ENCODE measurements at regions not wholly inside any gene's neighbourhood (a gene's known extent, or its start where the extent isn't known, plus 50 kb on each side); places are given as distances from the start of the nearest gene placed in this dataset.
"Not testable (repeated sequence)": the region's sequence is repeated elsewhere in the genome, so short reads cannot be mapped to it uniquely, and the experiment has no call there.

GRCh38 chr5:36739751-36740221 is 133.4 kb downstream of the SLC1A3 start:
- DNase-seq (ENCODE audit: low read depth in 2 of 3, low spot score in 2 of 3): peak in 2 of 3 experiments; percentile 45 to 55

DNA sequence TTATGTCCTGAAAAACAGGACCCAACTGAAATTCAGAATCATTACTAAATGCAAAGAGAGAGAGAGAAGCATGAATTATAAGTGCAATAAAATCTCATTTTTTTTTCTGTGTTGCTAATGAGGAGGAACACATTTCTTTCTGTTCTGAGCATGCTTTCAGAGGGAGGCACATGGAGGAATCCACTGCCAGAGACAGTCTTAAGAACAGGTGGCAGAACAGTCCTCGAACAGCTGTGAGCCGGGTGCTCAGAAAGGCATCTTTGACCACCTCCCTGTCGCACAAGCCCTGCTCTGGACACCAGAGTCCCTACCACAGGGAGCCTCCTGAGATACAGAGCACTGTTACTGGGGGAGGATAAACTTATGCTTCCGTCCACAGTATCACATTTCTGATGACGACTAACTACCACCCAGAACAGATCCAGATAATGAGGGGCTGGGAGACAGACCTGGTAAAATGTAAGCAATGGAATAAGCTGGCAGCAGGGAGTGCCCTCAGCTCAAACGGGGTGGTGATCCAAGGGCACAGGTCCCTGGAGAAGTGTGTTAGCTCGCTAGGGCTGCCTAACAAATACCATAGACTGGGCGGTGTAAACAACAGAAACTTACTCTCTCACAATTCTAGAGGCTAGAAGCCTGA is 134.0 kb downstream of the SLC1A3 start:
- DNase-seq (ENCODE audit: low read depth in 2 of 3, low spot score in 2 of 3): no peak

GRCh38 chr5:36741128-36741527 is 134.7 kb downstream of the SLC1A3 start:
- no peak for DNase-seq (ENCODE audit: low read depth in 2 of 3, low spot score in 2 of 3)

DNA sequence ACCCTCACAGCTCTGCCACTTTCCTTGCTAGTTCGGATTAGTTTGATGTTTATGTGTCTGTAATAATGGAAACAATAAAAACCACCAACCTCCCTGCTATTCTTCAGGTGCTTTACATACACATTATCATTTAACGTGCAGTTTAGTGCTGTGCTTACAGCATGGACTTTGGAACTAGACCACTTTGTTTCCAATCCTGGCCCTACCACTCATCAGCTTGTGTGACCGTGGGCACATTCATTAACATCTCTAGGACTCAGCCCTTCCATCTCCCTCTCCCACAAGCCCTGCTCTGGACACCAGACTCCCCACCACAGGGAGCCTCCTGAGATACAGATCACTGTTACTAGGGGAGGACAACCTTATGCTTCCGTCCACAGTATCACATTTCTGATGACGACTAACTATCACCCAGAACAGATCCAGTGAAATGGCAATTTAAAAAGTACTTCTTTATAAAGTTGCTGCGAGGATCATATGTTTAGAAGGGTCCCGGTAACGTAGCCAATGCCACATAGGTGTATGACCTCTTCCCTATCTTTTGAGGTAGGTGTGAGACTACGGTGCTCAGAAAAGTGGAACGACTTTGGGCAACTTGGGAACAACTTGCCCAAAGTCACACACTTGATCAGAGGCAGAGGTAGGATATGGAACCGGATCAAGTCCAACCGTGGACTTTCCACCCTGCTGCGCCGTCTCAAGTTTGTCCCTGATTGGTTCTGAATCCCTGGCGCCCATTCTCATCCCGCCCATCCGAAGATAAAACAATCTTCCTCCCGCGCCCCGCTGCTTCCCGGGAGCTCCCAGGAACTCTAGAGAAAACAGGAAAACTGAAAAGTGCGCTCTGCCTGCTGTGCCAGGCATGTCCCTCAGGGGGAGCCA is 132.4 kb upstream of the NIPBL start:
- no peak for DNase-seq (ENCODE audit: low read depth in 2 of 3, low spot score in 2 of 3)

- no peak for DNase-seq (ENCODE audit: low read depth in 2 of 3, low spot score in 2 of 3)
These were observed 131.6 kb upstream of the NIPBL start for GRCh38 chr5:36744773-36745589.

DNA sequence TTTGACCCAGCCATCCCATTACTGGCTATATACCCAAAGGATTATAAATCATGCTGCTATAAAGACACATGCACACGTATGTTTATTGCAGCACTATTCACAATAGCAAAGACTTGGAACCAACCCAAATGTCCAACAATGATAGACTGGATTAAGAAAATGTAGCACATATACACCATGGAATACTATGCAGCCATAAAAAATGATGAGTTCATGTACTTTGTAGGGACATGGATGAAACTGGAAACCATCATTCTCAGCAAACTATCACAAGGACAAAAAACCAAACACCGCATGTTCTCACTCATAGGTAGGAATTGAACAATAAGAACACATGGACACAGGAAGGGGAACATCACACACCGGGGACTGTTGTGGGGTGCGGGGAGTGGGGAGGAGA is 128.8 kb upstream of the NIPBL start:
- DNase-seq (ENCODE audit: low read depth in 2 of 3, low spot score in 2 of 3): not testable (repeated sequence)

GRCh38 chr5:36751886-36752285 is 124.7 kb upstream of the NIPBL start:
- no peak for DNase-seq (ENCODE audit: low read depth in 2 of 3, low spot score in 2 of 3)

DNA sequence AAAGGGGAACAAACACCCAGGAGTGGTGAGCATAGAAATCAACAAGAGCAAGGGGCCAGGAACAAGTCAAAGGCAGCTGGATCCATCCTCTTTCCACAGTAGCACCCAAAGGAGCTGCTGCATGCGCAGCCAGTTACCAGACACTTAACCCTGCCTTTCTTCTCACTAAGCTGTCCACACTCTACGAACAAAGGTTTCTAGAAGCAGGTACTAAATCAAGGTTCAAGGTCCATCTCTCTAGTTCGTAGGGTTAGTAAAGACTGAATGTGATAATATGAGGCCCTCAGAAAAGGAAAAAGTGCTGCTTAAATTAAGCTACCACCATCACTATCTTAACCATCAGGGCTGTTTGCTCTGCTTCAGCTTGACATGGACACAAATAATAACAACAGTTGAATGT is 121.2 kb upstream of the NIPBL start:
- no peak for DNase-seq (ENCODE audit: low read depth in 2 of 3, low spot score in 2 of 3)

- no peak for DNase-seq (ENCODE audit: low read depth in 2 of 3, low spot score in 2 of 3)
These were observed 120.6 kb upstream of the NIPBL start for GRCh38 chr5:36755920-36756488.

- no peak for DNase-seq (ENCODE audit: low read depth in 2 of 3, low spot score in 2 of 3)
These were observed 119.7 kb upstream of the NIPBL start for GRCh38 chr5:36756848-36757247.

- DNase-seq (ENCODE audit: low read depth in 2 of 3, low spot score in 2 of 3): no peak
These were observed 117.5 kb upstream of the NIPBL start for GRCh38 chr5:36759117-36759516.

DNA sequence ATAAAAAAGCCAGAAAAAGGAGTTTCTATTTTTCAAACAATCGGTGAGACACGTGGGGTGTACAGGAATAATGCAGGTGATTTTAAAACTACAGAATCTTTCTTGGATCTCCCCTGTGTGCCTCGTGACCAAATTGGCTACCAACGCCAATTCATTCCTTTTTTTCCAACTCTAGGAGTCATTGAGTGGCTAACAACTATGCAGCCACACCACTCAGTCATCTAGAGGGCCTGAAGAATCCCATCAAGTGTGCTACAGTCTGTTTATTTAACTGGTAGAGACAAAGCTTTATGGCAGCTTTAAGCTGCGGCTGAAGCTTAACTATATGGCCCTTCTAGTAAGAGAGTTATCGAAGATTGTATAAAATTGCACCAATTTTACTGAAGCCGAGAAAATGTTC is 113.1 kb upstream of the NIPBL start:
- DNase-seq (ENCODE audit: low read depth in 2 of 3, low spot score in 2 of 3): no peak

DNA sequence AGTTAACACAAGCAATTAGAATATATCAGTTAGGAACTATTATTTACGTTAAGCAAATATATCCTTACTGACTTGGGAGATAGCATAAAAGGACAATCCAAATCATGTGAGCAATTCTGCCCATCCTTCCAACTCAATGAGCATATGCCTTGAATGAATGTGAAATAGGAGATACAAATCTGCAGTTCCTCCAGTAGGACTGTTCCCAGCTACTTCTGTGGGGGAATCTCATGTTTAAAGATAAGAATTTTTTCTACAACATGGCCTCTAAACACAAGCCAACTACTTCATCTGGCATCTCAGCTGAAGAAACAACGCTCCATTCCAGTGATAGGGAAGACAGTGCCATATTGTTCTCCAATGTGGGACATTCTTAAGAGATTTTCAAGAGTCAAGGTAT is 110.7 kb upstream of the NIPBL start:
- no peak for DNase-seq (ENCODE audit: low read depth in 2 of 3, low spot score in 2 of 3)

- DNase-seq (ENCODE audit: low read depth in 2 of 3, low spot score in 2 of 3): no peak
These were observed 109.6 kb upstream of the NIPBL start for GRCh38 chr5:36766981-36767380.

GRCh38 chr5:36768450-36768849 is 108.1 kb upstream of the NIPBL start:
- no peak for DNase-seq (ENCODE audit: low read depth in 2 of 3, low spot score in 2 of 3)

GRCh38 chr5:36769129-36769770 is 107.3 kb upstream of the NIPBL start:
- no peak for DNase-seq (ENCODE audit: low read depth in 2 of 3, low spot score in 2 of 3)

DNA sequence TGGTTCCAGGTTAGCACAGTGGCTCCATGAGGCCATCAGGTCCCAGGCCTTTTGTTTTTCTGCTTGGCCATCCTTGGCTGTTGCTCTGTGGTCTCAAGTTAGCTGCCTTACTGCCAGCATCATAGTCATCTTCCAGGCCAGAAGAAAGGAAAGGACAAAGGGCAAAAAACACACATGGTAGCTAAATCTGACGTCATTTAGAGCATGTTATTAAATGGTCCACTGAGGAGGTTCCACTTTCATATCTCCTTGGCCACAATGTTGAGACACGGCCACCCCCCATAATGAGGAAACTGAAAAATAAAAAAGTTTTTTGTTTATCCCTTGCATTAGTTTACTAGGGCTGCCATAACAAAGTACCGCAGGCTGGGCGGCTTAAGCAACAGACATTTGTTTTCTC is 106.4 kb upstream of the NIPBL start:
- DNase-seq (ENCODE audit: low read depth in 2 of 3, low spot score in 2 of 3): no peak

- DNase-seq (ENCODE audit: low read depth in 2 of 3, low spot score in 2 of 3): no peak
These were observed 104.1 kb upstream of the NIPBL start for GRCh38 chr5:36772276-36773140.

GRCh38 chr5:36777105-36777757 is 99.3 kb upstream of the NIPBL start:
- no peak for DNase-seq (ENCODE audit: low read depth in 2 of 3, low spot score in 2 of 3)

All from activated CD8-positive, alpha-beta memory T cell treated with anti-CD3 and anti-CD28 coated beads for 48 hours (primary cell).